ENCODE measurements at regions not wholly inside any gene's neighbourhood (a gene's known extent, or its start where the extent isn't known, plus 50 kb on each side); places are given as distances from the start of the nearest gene placed in this dataset.

DNA sequence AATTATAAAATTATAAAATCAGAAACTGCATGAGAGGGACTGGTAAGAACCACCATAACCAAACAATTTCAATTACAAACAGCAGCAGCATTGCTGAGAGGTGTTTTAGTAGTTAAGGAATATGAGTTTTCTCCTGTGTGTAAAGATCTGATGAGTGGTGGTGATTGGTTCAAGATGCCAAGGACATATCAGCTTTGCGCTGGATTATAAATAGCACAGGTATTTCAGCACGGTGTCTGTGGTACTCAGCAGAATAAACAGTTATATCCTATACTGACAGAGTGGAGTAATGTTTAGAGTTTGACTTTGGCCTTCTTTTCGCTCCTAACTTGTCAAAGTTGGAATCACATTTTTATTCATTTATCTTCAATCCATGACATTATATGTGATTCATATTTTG lies 501.0 kb downstream of the CDH26 start:
- Histone ChIP-seq H3K4me3 (ENCODE audit: low read depth, low read length) (no peak overlapping the region), H3K36me3 (ENCODE audit: control insufficient read depth, insufficient read depth, low read length) (no peaks in the 10 kb centered on the region), H3K27me3 (ENCODE audit: control insufficient read depth, insufficient read depth, low read length) (no peaks in the 10 kb centered on the region)
- TF ChIP-seq CTCF (IDR thresholded peaks at IDR 0.05; ENCODE audit: insufficient read depth, low read length, severe bottlenecking): no peak
- no peak for FAIRE-seq
- DNase-seq (ENCODE audit: low read depth): no peak

GRCh38 chr20:60461993-60462392 lies 503.8 kb downstream of the CDH26 start:
- no peaks in the 10 kb centered on the region for H3K36me3 ChIP-seq (ENCODE audit: control insufficient read depth, insufficient read depth, low read length)
- no peak for DNase-seq (ENCODE audit: low read depth)
- no peak for TF ChIP-seq CTCF (IDR thresholded peaks at IDR 0.05; ENCODE audit: insufficient read depth, low read length, severe bottlenecking)
- FAIRE-seq: no peak
- H3K27me3 ChIP-seq (ENCODE audit: control insufficient read depth, insufficient read depth, low read length): no peaks in the 10 kb centered on the region
- H3K4me3 ChIP-seq (ENCODE audit: low read depth, low read length): no peak overlapping the region

DNA sequence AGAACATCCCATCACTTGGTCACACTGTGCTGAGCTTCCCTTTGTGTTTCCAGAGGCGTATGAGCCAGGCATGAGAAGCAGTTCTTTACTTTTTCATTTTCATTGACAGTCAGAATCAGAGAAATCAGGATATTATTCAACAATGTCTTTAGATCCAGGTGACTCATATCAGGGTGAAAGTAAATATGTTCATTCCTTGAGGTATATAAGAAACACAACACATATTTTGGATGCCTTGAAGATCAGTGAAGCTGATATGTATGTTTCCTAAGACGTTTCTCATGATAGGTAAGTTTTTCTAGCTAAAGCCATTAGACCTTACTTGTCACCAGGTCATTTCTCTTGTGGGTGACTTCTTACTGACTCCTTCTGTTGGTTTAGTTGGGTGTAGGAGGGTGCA lies 505.6 kb downstream of the CDH26 start:
- FAIRE-seq (no peak), DNase-seq (ENCODE audit: low read depth) (no peak)
- Histone ChIP-seq H3K36me3 (ENCODE audit: control insufficient read depth, insufficient read depth, low read length) (no peaks in the 10 kb centered on the region), H3K4me3 (ENCODE audit: low read depth, low read length) (no peak overlapping the region), H3K27me3 (ENCODE audit: control insufficient read depth, insufficient read depth, low read length) (no peaks in the 10 kb centered on the region)
- no peak for TF ChIP-seq CTCF (IDR thresholded peaks at IDR 0.05; ENCODE audit: insufficient read depth, low read length, severe bottlenecking)

DNA sequence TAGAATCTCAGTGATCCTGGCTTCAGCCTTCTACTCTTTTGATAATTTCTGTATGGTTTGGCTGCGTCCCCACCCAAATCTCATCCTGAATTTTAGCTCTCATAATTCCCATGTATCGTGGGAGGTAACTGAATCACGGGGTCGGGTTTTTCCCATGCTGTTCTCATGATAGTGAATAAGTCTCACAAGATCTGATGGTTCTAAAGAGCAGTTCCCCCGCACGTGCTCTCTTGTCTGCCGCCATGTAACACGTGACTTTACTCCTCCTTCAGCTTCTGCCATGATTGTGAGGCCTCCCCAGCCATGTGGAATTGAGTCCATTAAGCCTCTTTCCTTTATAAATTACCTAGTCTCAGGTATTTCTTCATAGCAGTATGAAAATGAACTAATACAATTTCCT lies 507.2 kb downstream of the CDH26 start:
- no peak for TF ChIP-seq CTCF (IDR thresholded peaks at IDR 0.05; ENCODE audit: insufficient read depth, low read length, severe bottlenecking)
- FAIRE-seq (no peak), DNase-seq (ENCODE audit: low read depth) (no peak)
- no peak overlapping the region for H3K4me3 ChIP-seq (ENCODE audit: low read depth, low read length)
- no peaks in the 10 kb centered on the region for H3K36me3 ChIP-seq (ENCODE audit: control insufficient read depth, insufficient read depth, low read length)
- H3K27me3 ChIP-seq (ENCODE audit: control insufficient read depth, insufficient read depth, low read length): no peaks in the 10 kb centered on the region

DNA sequence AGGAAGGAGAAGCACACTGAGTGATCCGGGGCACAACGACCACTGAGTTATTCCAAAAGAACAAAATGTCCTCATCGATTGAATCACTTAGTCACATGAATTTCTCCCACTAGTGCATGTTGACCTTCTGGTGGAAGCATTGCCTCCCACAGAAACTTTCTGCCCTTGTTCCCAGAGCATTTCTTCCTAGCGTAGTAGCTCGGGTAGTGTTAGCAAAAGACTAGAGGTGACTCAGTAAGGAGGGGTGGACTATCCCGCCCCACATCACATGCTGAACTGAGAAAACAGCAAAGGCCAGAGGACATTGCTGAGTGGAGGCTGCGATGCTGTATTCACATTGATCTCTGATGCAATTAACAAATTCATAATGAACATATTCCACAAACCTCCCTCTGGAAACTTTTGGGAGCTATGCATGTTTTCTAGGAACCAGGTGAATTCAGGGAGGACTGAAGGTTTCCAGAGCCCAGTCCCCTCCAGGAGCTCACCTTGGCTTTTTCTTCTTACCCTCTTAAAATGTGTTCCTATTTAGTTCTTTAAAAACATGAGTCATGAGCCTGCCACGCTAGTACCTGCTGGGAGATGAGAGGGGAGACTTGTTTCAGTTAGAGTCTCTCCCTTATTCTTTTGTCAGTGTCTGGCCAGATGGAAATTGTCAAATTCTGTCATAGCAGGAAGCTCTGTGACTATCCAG lies 507.9 kb downstream of the CDH26 start:
- Histone ChIP-seq H3K27me3 (ENCODE audit: control insufficient read depth, insufficient read depth, low read length) (no peaks in the 10 kb centered on the region), H3K36me3 (ENCODE audit: control insufficient read depth, insufficient read depth, low read length) (no peaks in the 10 kb centered on the region), H3K4me3 (ENCODE audit: low read depth, low read length) (no peak overlapping the region)
- no peak for TF ChIP-seq CTCF (IDR thresholded peaks at IDR 0.05; ENCODE audit: insufficient read depth, low read length, severe bottlenecking)
- DNase-seq (ENCODE audit: low read depth): no peak
- FAIRE-seq: no peak

- H3K4me3 ChIP-seq (ENCODE audit: low read depth, low read length): no peak overlapping the region
- H3K27me3 ChIP-seq (ENCODE audit: control insufficient read depth, insufficient read depth, low read length): no peaks in the 10 kb centered on the region
- TF ChIP-seq CTCF (IDR thresholded peaks at IDR 0.05; ENCODE audit: insufficient read depth, low read length, severe bottlenecking): no peak
- FAIRE-seq: no peak
- H3K36me3 ChIP-seq (ENCODE audit: control insufficient read depth, insufficient read depth, low read length): no peaks in the 10 kb centered on the region
- DNase-seq (ENCODE audit: low read depth): no peak
Observed at GRCh38 chr20:60466687-60467022, 508.4 kb downstream of the CDH26 start.
